Smooth muscle cell (in vitro differentiated cells): ENCODE measurements at regions not wholly inside any gene's neighbourhood (a gene's known extent, or its start where the extent isn't known, plus 50 kb on each side); places are given as distances from the start of the nearest gene placed in this dataset.

Experiments used
- DNase-seq: peaks from one replicate; lab custom pipeline; 2025; ENCODE audit not compliant: unreplicated experiment; lab: John Stamatoyannopoulos, UW
- H2AFZ ChIP-seq: fragments of 200-600 bp; sonication (generic); 2 replicates; pipeline ENCODE4 v1.6.0; 2016; ENCODE audit warnings: antibody characterized with exemption, low read depth, mild to moderate bottlenecking
- H3F3A ChIP-seq: fragments of 200-600 bp; sonication (generic); 2 replicates; pipeline ENCODE4 v1.6.0; 2017; ENCODE audit warnings: antibody characterized with exemption, low read depth
- H3K27ac ChIP-seq: fragments of 200-600 bp; sonication (generic); 2 replicates; pipeline ENCODE4 v1.5.1; 2016; ENCODE audit warnings: low read depth, mild to moderate bottlenecking
- H3K27me3 ChIP-seq: fragments of 200-600 bp; sonication (generic); 2 replicates; pipeline ENCODE4 v1.6.1; 2016; ENCODE audit warnings: low read depth, mild to moderate bottlenecking
- H3K36me3 ChIP-seq: fragments of 200-600 bp; sonication (generic); 2 replicates; pipeline ENCODE4 v1.5.1; 2016; ENCODE audit warnings: low read depth
- H3K4me1 ChIP-seq: fragments of 200-600 bp; sonication (generic); 2 replicates; pipeline ENCODE4 v1.5.1; 2016; ENCODE audit warnings: low read depth
- H3K4me2 ChIP-seq: fragments of 200-600 bp; sonication (generic); 2 replicates; pipeline ENCODE4 v1.6.0; 2016; ENCODE audit warnings: mild to moderate bottlenecking
- H3K4me3 ChIP-seq: fragments of 200-600 bp; sonication (generic); 2 replicates; pipeline ENCODE4 v1.5.1; 2016; ENCODE audit warnings: mild to moderate bottlenecking
- H3K79me2 ChIP-seq: fragments of 200-600 bp; sonication (generic); 2 replicates; pipeline ENCODE4 v1.6.0; 2016; ENCODE audit warnings: low read depth, mild to moderate bottlenecking
- H3K9ac ChIP-seq: fragments of 200-600 bp; sonication (generic); 2 replicates; pipeline ENCODE4 v1.6.0; 2016; ENCODE audit warnings: low read depth
- H3K9me3 ChIP-seq: fragments of 200-600 bp; sonication (generic); replicated peaks from 2 replicates; pipeline ENCODE4 v1.5.1; 2016; ENCODE audit warnings: low read depth
- H4K20me1 ChIP-seq: fragments of 200-600 bp; sonication (generic); 2 replicates; pipeline ENCODE4 v1.6.0; 2016; ENCODE audit warnings: low read depth
- CTCF ChIP-seq: fragments of 200-600 bp; sonication (generic); IDR thresholded peaks from 2 replicates; pipeline ENCODE4 v1.5.1; 2017; ENCODE audit warnings: borderline replicate concordance, mild to moderate bottlenecking, antibody characterized with exemption; ENCODE audit not compliant: insufficient read depth, poor library complexity, severe bottlenecking
- WGBS: methylation state at CpG from one replicate; pipeline ENCODE4 v1.1.7; 2016; ENCODE audit warnings: low lambda C conversion rate; 5-methylcytosine and 5-hydroxymethylcytosine counted together

GRCh38 chr15:47870300-47870955, 153.1 kb downstream of the SEMA6D start:
- Histone ChIP-seq H3K4me1 (peaks cover 18% of the 10 kb centered on the region), H3K4me2 (no peak overlapping the region), H3F3A (no peaks in the 10 kb centered on the region), H3K9ac (no peak overlapping the region), H2AFZ (no peak overlapping the region), H3K79me2 (no peaks in the 10 kb centered on the region), H3K4me3 (no peak overlapping the region), H4K20me1 (no peaks in the 10 kb centered on the region), H3K27ac (peak overlapping the region; percentile 36), H3K36me3 (no peaks in the 10 kb centered on the region), H3K27me3 (no peaks in the 10 kb centered on the region), H3K9me3 (no peaks in the 10 kb centered on the region)
- no peak for TF ChIP-seq CTCF
- 100% methylated on average over 1 of the region's 1 CpG for WGBS
- no peak for DNase-seq

GRCh38 chr15:47870956-47871625, 153.8 kb downstream of the SEMA6D start:
- no peak overlapping the region for H3K4me3 ChIP-seq
- peak overlapping the region; percentile 36 for H3K27ac ChIP-seq
- no peaks in the 10 kb centered on the region for H3K36me3 ChIP-seq
- no peaks in the 10 kb centered on the region for H4K20me1 ChIP-seq
- H3K27me3 ChIP-seq, result no peaks in the 10 kb centered on the region
- TF ChIP-seq CTCF, result no peak
- H2AFZ ChIP-seq, result no peak overlapping the region
- no peak for DNase-seq
- no peaks in the 10 kb centered on the region for H3F3A ChIP-seq
- H3K9me3 ChIP-seq, result no peaks in the 10 kb centered on the region
- no peak overlapping the region for H3K9ac ChIP-seq
- WGBS, result 24% methylated on average over 2 of the region's 2 CpGs
- H3K4me1 ChIP-seq, result peaks cover 18% of the 10 kb centered on the region
- H3K79me2 ChIP-seq, result no peaks in the 10 kb centered on the region
- H3K4me2 ChIP-seq, result peak overlapping the region; percentile 25

GRCh38 chr15:47872208-47872607, 154.9 kb downstream of the SEMA6D start:
- Histone ChIP-seq H3K27me3 (no peaks in the 10 kb centered on the region), H3K36me3 (no peaks in the 10 kb centered on the region), H3F3A (no peaks in the 10 kb centered on the region), H2AFZ (no peak overlapping the region), H3K79me2 (no peaks in the 10 kb centered on the region), H3K4me1 (peaks cover 18% of the 10 kb centered on the region), H3K4me3 (no peak overlapping the region), H4K20me1 (no peaks in the 10 kb centered on the region), H3K9ac (no peak overlapping the region), H3K27ac (no peak overlapping the region), H3K4me2 (no peak overlapping the region), H3K9me3 (no peaks in the 10 kb centered on the region)
- TF ChIP-seq CTCF, result no peak
- no peak for DNase-seq
